Fibroblast of upper back skin (primary cell): ENCODE measurements at regions not wholly inside any gene's neighbourhood (a gene's known extent, or its start where the extent isn't known, plus 50 kb on each side); places are given as distances from the start of the nearest gene placed in this dataset.

ENCODE experiments used
- DNase-seq: peaks from one replicate; pipeline ENCODE4 v3.0.0-alpha.2; 2013

DNA sequence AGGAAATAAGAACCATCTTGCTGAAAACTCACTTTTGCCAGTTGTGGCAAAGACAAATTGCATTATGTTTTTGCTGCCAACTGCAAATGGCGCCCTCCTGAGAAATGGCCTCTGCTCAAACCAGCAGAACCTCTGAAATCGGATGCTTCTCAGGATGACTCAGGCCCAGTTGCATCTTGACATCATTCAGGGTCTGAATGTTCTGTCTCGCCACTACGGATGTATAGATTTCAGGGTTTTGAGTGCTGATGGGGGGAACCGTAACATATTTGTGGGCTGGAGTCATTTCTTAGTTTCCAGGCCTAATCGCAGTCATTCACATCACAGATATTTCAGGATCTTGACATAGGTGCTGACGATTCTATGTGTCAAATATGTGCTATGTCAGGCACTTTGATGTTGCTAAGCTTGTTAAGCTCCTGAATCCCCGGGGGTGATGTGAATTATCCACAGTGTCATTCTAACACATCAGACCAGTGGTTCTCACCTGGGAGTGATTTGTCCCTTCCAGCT, 207.1 kb downstream of the NFATC2 start:
- DNase-seq = peak; percentile 100

DNA sequence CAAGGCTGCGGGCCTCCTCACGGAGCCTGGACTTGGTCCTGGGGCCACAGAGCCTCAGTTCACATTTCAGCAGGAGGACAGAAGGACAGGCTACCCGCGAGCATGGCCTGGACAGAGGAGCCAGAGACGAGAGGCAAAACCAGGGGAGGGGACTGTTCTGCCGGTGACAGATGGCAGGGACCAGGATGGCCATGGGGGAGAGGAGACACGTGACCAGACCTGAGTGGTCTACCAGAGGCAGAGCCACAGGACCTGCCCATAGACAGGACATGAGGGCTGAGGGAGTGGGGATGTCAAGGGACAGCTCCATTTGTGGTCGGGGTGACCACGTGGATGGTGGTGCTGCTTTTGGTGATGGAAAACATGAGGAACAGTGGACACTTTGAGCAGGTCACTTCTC, 207.9 kb downstream of the NFATC2 start:
- DNase-seq = no peak

DNA sequence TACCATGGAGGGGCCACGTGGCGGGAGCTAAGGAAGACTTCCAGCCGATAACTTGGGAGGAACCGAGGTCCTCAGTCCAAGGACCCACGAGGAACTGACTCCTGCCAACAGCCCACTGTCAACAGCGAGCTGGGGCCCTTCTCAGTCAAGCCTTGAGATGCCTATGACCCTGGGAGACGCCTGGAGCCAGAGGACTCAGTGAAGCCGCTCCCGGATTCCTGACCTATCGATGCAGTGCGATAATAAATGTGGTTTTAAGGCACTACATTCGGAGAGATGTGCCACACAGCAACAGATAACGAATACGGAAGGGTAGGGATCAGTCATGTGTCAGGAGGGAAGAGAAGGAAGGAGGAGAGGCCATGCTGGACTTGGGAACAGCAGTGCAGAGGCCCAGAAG, 208.5 kb downstream of the NFATC2 start:
- no peak for DNase-seq

DNA sequence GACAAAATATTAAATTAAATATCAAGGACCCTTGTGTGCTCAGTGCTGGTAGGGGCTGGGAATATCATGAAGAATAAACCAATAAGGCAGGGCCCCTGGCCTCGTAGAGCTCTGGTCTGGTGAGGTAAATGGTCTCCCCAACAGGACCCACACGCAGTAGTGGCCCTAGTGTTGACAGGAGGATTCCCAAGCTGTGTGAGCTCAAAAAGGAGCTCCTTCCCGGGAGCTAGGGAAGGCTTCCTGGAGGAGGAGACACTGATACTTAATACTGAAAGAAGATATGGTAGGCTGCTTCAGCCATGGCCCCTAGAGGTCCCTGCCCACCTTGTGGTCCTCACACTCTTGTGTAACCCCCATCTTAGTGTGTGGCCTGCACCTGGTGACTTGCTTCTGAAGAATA, 209.1 kb downstream of the NFATC2 start:
- DNase-seq = no peak

DNA sequence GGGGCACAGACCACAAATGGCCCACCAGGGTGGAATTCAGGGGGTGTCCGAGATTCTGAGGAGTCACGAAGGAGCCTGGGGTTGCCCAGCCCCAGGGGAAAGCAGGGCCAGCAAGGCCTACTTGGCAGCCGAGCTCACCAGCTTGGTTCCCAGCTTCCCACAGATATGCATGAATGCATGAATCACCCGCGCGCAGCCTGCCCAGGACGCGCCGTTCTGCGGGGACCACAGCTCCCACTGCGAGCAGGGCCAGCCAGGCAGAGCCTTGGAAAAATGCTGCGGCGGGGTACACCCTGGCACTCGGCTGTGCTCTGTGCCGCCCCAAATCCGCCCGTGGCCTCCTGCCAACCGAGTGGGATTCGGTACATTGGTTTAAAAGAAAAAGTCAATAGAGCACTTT, 211.0 kb downstream of the NFATC2 start:
- peak; percentile 31 for DNase-seq

DNA sequence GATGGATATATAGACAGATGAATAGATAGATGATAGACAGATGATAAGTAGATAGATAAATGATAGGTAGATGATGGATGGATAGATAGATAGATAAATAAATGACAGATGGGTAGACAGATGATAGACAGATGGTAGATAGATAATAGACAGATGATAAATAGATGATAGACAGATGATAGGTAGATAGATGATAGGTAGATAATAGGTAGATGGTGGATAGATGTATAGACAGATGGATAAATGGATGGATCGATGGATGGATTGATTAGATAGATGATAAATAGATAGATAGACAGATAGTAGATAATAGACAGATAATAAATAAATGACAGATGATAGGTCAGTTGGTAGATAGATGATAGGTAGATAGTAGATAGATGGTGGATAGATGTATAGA, 212.7 kb downstream of the NFATC2 start:
- no peak for DNase-seq

DNA sequence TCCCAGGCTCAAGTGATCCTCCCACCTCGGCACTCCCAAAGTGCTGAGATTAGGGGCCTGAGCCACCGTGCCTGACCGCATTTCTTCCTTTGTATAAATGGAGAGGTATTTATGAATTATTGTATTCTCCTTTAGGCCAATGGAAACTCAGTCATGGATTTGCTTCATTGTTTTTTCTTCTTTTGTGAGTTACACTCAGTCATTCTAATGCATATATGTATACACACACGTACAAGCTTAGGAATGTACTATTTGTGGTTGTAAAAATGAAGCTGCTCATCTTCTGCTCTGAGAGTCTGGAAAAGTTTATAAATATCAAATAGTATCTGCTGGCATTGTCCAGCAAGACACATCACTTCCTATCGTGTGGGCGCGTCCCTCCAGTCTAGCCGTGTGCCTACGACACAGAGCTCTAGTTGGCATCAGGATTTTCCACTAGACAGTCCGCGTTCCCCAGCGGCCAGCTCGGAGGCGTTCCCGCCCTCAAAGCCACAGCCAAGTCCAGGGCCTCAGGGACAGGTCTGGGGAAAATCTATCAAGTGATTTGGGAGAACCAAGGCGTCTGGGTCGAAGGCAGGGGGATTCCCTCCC, 215.2 kb downstream of the NFATC2 start:
- peak; percentile 84 for DNase-seq

DNA sequence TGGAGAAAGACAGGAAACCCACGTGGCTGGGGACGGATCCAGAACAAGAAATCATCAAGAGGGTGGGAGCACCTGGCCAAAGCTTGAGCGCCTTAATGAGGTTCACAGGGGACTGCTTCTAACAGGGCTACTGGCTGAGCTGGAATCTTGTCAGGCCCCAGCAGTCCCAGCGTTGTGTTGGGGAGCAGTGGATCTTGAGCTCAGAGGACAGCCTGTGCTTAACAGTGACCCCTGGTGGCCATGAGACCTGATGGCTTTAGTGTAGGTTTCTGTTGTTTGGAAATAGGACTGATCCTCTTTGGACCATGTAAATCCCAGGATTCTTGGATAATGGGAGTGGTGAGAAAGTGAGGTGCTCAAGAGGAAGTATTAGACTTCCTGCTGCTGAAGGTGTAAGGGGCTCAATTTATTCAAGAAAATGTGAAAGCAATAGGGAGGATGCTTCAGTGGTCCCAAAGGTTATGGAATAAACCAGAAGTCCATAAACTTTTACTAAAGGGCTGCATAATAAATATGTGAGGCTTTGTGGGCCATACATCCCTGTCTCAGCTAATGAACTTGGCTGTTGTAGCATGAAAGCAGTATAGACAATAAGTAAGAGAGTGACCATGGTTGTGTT, 216.2 kb downstream of the NFATC2 start:
- DNase-seq = peak; percentile 49

DNA sequence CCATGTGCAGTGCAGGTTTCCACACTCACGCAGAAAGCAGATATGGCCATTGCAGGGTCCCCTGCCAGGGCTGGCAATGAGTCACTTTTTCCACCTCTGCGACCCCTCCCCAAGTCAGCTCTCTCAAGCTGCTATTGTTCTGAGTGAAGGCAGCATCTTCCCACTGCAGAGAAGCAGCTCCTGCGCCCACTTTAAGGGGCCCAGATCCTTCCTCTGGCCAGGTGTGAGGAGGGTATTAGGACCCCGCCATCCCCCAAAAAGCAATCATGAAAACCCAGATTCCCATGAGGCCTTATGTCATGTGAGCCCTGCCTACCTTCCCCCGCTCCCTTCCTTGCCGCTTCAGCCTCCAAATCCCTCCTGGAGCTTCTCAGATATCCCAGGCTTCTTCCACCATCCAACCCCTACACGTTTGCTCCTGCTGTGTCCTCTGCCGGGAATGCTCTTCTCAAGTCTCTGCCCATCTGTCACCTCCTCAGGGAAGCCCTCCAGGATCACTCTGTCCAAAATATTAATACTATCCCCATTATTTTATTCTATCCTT, 220.3 kb downstream of the NFATC2 start:
- no peak for DNase-seq

DNA sequence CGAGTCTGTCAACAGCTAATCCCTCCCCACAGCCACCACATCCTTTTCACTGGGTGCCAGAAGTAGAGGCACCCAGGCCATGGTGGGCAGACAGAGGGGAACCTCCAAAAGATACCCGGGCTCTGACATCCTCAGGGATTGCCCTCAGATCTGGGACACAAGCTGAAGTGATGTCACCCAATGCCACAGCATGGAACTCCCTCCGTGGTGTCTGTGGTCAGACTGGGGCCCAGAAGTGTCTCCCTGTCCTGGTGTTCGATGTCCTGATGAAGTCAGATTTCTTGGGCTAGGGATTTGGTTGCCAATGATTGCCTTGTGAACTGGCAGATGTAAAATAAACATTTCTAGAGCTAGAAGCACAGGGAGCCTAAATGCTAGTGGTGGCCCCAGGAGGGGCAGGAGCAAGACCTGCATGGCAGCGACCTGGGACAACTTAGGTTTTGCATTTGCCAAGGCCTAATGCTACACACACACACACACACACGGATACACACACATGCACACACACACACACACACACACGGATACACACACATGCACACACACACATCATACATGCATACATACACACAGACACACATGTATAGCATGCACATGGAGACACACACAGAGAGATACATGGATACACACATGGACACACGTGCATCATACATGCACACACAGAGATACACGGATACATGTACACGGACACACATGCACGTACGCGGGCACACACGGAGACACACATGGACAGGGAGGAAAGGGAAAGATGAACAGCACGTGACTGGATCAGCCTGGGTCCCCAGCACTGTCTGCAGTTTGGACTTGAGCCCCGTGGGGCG, 221.0 kb downstream of the NFATC2 start:
- no peak for DNase-seq

DNA sequence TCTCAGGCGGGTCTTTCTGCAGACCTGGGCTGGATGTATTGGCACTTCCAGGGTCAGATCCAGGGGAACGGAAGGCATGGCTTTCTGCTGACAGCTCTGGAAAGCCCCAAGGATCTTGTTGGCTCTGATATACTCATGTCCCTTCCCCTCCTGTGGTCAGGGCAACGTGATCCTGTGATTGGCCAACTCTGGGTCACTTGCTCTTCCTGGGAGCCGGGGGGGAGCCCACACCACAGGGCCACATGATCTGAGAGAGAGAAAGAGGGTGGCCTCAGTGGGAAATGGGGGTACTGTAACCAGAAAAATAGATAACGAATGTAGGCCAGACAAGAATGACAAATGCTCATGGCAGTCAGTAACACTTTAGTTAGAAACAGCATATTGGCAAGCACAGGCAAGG, 223.0 kb downstream of the NFATC2 start:
- no peak for DNase-seq

DNA sequence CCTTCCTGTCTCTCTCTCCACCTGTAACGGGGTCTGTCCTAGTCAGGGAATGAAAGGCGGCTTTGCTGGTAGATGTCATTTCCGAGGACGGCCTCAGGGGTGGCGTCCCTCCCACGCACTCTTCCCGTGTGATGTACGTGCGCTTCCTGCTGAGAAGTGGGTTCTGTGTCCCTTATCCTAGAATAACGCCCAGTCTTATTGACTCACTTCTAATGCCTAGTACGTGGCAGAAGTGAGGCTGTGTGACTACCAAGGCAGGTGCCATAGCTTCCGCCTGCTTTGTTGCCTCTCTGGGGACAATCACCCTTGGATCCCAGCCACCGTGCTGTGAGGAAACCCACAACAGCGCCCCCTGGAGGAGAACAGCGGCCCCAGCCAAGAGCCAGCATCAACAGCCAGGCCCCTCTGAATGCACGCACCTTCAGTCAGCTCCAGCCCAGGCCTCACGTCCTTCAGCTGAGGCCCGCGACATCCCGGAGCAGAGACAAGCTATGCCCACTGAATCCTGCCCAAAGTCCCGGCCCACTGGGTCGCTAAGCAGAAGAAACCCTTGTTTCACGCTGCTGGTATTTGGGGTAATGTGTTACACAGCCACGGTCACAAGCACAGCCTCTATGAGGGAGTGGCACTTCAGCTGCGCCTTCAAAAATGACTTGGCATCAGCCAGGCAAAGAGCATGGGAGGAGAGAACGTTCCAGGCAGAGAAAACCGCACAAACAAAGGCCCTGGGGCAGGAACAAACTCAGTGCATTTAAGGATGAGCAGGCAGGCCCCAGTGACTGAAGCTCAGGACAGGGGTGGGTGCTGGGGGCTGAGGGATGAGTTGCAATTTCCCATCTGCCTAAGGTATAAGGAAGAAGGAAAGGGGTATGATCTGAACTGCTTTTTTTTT, 224.2 kb downstream of the NFATC2 start:
- no peak for DNase-seq

DNA sequence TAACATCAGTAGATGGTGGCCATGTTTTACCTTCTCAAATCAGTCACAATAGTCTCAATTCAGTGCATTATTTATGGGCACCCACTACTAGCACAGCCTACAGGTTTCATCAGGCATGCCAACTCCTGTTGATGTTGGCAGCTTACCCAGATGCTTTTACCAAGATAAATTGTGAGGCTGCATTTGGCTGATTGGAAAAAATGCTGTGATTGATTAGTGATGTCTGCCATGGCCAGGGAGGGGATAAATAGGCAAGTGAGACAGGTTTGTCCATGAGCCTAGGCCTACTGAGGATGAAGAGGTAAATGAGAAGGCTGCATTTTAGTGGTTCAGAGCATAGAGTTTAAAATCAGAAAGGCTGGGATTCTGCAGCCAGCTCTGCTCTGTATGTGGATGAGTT, 227.1 kb downstream of the NFATC2 start:
- no peak for DNase-seq

DNA sequence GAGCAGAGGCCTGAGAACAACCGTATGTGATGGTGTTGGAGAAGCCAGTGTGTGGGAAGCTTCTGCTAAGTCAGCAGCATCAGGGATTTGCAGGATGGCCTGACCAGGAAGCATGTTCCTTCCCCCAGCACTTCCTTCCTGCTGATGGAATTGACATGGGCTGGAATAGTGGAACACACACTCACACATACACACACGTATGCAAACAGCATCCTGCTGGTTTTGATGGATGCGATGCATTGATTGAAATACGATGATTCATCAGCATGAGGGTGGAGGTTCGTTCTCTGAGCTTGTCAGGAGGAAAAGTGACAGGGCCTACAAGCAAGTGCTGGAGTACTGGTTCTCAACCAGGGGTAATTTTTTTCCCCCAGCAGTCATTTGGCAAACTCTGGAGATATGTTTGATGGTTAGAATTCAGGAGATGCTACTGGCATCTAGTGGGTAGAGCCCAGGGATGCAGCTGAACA, 229.1 kb downstream of the NFATC2 start:
- peak; percentile 50 for DNase-seq

DNA sequence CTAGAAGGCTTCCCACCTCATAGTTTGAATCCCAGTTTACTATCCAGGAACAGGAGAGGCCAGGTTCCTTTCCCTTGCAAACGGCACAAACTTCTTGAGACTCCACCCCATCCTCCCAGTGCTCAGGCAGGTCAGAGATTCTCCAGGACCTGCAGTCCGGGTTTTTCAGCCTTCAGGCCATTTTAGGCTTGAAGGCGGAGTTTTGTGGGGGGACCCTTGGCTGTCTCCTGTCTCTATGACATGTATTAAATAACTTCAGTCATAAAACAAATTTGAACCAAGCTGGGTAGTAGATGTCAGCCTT, 230.1 kb downstream of the NFATC2 start:
- no peak for DNase-seq

DNA sequence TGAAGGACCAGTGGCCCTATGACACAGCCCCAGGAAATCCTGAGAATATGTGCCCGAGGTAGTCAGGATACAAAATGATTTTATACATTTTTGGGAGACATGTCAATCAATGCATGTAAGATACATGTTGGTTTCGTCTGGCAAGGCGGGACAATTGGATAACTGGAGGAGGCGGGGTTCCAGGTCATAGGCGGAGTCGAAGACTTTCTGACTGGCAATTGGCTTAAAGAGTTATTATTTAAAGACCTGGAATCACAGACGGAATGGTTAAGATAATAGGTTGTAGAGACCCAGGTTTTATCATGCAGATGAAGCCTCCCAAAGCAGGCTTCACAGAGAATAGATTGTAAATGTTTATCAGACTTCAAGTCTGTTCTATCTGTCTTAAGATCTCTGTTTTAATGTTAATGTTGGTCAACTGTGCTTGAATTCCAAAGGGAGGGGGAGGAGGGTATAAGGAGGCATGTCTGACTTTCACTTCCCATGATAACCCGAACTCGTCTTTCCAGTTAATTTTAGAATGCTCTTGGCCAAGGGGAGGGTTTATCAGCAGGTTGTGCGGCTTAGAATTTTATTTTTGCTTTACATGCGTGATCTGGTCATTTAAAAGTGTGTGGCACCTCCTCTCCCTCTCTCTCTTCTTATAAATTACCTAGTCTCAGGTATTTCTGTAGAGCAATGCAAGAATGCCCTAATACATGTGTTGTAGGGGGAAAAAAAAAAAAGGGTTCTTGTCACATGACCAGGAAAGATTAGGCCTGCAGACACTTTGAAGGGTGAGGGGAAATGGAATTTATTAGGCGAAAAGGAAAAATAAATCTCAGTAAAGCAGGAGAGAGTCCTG, 230.7 kb downstream of the NFATC2 start:
- DNase-seq = no peak

DNA sequence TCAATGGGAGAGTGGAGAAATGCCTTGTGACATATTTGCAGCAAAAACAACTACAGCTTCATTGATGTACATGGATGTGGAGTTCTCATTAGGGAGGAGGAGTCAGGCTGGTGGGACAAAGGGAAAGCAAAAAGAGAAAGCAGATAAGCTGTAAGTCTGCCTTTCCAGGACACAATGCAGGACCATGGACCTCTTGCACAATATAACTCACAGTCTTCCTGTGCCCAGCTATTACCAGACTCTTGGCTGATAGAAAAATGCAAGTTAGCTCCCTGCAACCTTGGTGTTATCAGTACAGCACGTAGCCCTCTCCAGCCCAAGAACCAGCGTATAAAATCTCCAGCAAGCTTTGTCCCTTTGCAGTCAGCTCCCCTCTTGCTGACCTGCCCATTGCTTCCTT, 232.3 kb downstream of the NFATC2 start:
- DNase-seq = no peak

DNA sequence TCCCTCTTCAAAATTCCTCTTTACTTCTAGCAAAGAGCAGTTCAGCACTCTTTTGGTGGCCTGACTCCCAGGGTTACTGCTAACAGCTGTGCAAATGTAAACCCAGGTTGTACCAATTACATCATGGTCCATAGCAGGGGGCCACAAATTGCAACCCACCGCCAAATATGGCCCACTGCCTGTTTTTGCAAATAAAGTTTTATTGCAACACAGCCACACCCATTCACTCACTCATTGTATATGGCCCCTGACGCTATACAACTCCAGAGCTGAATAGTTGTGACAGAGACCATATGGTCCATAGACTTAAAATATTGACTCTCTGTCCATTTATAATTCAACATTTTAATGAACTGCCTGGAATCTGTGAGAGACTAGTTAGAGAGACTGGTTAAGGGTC, 233.4 kb downstream of the NFATC2 start:
- DNase-seq = no peak

DNA sequence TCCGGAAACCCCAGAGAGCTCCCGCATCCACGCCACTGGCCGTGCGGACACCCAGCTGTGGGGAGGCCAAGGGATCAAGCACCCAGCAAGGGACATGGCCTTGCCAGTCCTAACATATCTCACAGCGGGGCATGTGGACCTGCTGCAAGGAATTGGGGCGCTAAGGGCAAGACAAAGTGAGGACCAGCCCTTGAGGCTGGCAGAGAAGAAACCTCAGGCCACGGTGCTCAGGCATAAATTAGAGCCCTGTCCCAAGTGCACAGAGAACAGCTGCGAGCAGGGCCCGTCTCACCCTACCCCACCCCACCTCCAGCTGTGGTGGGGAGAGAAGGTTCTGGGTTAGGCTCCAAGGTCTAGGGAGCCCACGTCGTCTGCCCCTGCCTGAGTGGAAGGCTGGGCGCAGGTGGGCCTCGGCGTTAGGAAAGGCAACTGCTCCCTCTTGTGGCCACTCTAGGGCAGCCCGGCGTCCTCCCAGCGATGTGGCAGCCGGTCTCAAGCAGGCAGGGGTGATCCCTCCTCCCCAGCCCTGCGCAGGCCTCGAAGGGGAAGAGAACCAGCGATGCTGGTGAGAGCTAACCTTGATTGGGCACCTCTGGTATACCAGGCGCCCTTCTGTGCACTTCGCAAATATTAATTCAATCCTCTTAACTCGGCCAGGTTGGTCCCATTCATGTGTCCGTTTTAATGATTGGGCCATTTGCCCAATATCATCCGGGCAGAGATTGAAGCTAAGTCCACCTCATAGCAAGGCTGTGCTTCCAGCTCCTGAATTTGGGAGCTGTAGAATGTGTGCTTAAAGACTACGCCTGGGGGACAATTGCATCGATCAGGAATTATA, 235.8 kb downstream of the NFATC2 start:
- peak; percentile 70 for DNase-seq

DNA sequence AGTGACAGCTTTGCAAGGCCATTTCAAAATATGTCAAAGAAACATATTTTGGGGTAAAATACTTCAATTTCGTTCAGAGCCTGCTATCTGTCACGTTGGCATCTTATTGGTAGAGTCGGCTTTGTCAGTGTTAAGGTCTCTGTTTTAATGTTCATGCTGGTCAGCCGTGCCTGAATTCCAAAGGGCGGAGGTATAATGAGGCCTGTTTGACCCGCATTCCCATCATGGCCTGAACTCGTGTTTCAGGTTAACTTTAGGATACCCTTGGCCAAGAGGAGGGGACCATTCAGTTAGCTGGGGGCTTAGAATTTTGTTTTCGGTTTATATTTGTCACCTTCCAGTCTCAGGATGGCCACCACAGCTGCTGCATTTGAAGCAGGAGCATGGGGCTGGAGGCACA, 236.4 kb downstream of the NFATC2 start:
- no peak for DNase-seq
